ENCODE measurements at regions not wholly inside any gene's neighbourhood (a gene's known extent, or its start where the extent isn't known, plus 50 kb on each side); places are given as distances from the start of the nearest gene placed in this dataset.

- TF ChIP-seq EZH2phosphoT487 (conservative IDR thresholded peaks at IDR 0.05; ENCODE audit: low read length) (no peak), CTCF (IDR thresholded peaks at IDR 0.05; ENCODE audit: insufficient read depth, low read length, poor library complexity, severe bottlenecking) (no peak)
These were observed 109.4 kb downstream of the MAT2B start for GRCh38 chr5:163614787-163615186.

All from SU-DHL-6 (cell line).